K562 (cell line): ENCODE measurements at regions not wholly inside any gene's neighbourhood (a gene's known extent, or its start where the extent isn't known, plus 50 kb on each side); places are given as distances from the start of the nearest gene placed in this dataset.

Experiments used
- ATAC-seq: fragments of 200-7000 bp; cut with Tn5 transposase; 3 replicates; pipeline ENCODE4 v1.9.1; 2020; ENCODE audit warnings: moderate library complexity
- BruUV-seq: library from RNA; stranded (reverse); fragments of 400-500 nt; replicated peaks from 2 replicates; lab custom pipeline; 2021; lab: Mats Ljungman, UMichigan
- CTCF ChIA-PET: fragments of 300-600 bp; formaldehyde crosslinking; extraction: SDS; loops from one replicate; lab custom pipeline; 2021; ENCODE audit warnings: low intra/inter-chr PET ratio; lab: Yijun Ruan, JAX
- POLR2A ChIA-PET: fragments of 300-600, 350-650 bp; sonication (Branson Sonifier 250); formaldehyde crosslinking; extraction: SDS; loops from one replicate; lab custom pipeline; 2021; ENCODE audit warnings: antibody characterized with exemption, inconsistent platforms; lab: Yijun Ruan, JAX
- DNase-seq, 4 experiments: peaks; one replicate each; pipeline versions ENCODE4 v3.0.0 to v3.0.0-alpha.2; 2011 to 2018; ENCODE audit warnings: low spot score in 3 of 4, mixed read lengths in 3 of 4; ENCODE audit errors: extremely low read depth in 1 of 4
- FAIRE-seq: peaks from 2 replicates; lab custom pipeline; 2011; peaks lifted over from hg19 to GRCh38; lab: Jason Lieb, UNC
- H2AFZ ChIP-seq: 2 replicates; pipeline ENCODE4 v1.6.0; 2011; ENCODE audit warnings: low read depth, low read length, control low read depth, inconsistent platforms
- H3K27ac ChIP-seq: fragments of 200-600 bp; 3 replicates; pipeline ENCODE4 v1.8.0; 2011; ENCODE audit warnings: low read depth, mild to moderate bottlenecking, control low read depth, inconsistent platforms, low read length, moderate library complexity, mixed read lengths; ENCODE audit errors: extremely low read depth
- H3K27me3 ChIP-seq, 2 experiments: fragments of 300-600 bp in 1 of 2; 2 replicates in 1 of 2; 3 replicates in 1 of 2; pipeline versions ENCODE4 v1.6.0 to v1.8.0; 2011; ENCODE audit warnings: inconsistent platforms in 2 of 2, low read length in 2 of 2, mild to moderate bottlenecking in 1 of 2, mixed read lengths in 1 of 2, moderate library complexity in 1 of 2; ENCODE audit not compliant: control insufficient read depth in 2 of 2, insufficient read depth in 2 of 2
- H3K36me3 ChIP-seq: fragments of 300-600 bp; 3 replicates; pipeline ENCODE4 v1.8.0; 2011; ENCODE audit warnings: mild to moderate bottlenecking, low read length, inconsistent platforms; ENCODE audit not compliant: control insufficient read depth, insufficient read depth
- H3K4me1 ChIP-seq, 2 experiments: fragments of 200-600 bp in 1 of 2; replicated peaks in 1 of 2; 2 replicates in 1 of 2; 3 replicates in 1 of 2; pipeline versions ENCODE4 v1.5.1 to v1.8.0; 2011; ENCODE audit warnings: inconsistent platforms in 2 of 2, low read length in 2 of 2, mild to moderate bottlenecking in 1 of 2, mixed read lengths in 1 of 2, moderate library complexity in 1 of 2; ENCODE audit not compliant: control insufficient read depth in 2 of 2, insufficient read depth in 2 of 2
- H3K4me2 ChIP-seq: 2 replicates; pipeline ENCODE4 v1.6.1; 2011; ENCODE audit warnings: low read length, control low read depth, inconsistent platforms, mixed read lengths; ENCODE audit not compliant: insufficient read depth
- H3K4me3 ChIP-seq: fragments of 200-600 bp; sonication (generic), shearing (Covaris generic); 2 replicates; pipeline ENCODE4 v1.5.1; 2016; ENCODE audit warnings: control low read depth, inconsistent platforms
- H3K79me2 ChIP-seq: fragments of 200-600 bp; 3 replicates; pipeline ENCODE4 v1.8.0; 2011; ENCODE audit warnings: low read length, inconsistent platforms; ENCODE audit not compliant: control insufficient read depth, insufficient read depth
- H3K9ac ChIP-seq, 2 experiments: 2 replicates each; pipeline versions ENCODE4 v1.6.0 to v1.6.1; 2011; ENCODE audit warnings: low read depth in 2 of 2, low read length in 2 of 2, control low read depth in 1 of 2, inconsistent platforms in 1 of 2, mild to moderate bottlenecking in 1 of 2, mixed read lengths in 1 of 2; ENCODE audit not compliant: insufficient read depth in 1 of 2
- H3K9me1 ChIP-seq: one replicate; pipeline ENCODE4 v1.6.0; 2011; ENCODE audit warnings: inconsistent platforms, mild to moderate bottlenecking, low read length, moderate library complexity; ENCODE audit not compliant: control insufficient read depth, insufficient read depth
- H3K9me3 ChIP-seq: replicated peaks from 2 replicates; pipeline ENCODE4 v1.5.1; 2011; ENCODE audit warnings: low read depth, low read length, inconsistent platforms; ENCODE audit not compliant: control insufficient read depth, insufficient read depth
- H4K20me1 ChIP-seq: replicated peaks from 2 replicates; pipeline ENCODE4 v1.6.1; 2011; ENCODE audit warnings: low read length, inconsistent platforms, mixed read lengths; ENCODE audit not compliant: control insufficient read depth, insufficient read depth
- ARNT ChIP-seq, 2 experiments: fragments of 450-650 bp; IDR thresholded peaks; 2 replicates each; pipeline ENCODE4 v1.6.1; 2016; ENCODE audit warnings: mild to moderate bottlenecking in 1 of 2
- DACH1 ChIP-seq: fragments of 450-650 bp; IDR thresholded peaks from 2 replicates; pipeline ENCODE4 v1.6.1; 2018; ENCODE audit not compliant: partially characterized antibody
- FOS ChIP-seq: IDR thresholded peaks from 3 replicates; pipeline ENCODE4 v1.6.1; 2011; ENCODE audit not compliant: insufficient read length; ENCODE audit errors: extremely low read depth
- ILF3 ChIP-seq: fragments of 450-650 bp; IDR thresholded peaks from 2 replicates; pipeline ENCODE4 v1.6.1; 2018; ENCODE audit warnings: antibody characterized with exemption, mild to moderate bottlenecking, moderate library complexity, borderline replicate concordance
- KAT7 ChIP-seq: sonication (generic); formaldehyde crosslinking; IDR thresholded peaks from 2 replicates; pipeline ENCODE4 v1.8.0; 2022; ENCODE audit warnings: missing genetic modification reagents, mild to moderate bottlenecking, borderline replicate concordance
- NCOA6 ChIP-seq: fragments of 450-650 bp; IDR thresholded peaks from 2 replicates; pipeline ENCODE4 v1.6.1; 2017; ENCODE audit warnings: mild to moderate bottlenecking
- XRCC3 ChIP-seq: fragments of 450-650 bp; IDR thresholded peaks from 2 replicates; pipeline ENCODE4 v1.6.1; 2017; ENCODE audit warnings: mild to moderate bottlenecking, moderate library complexity
- ZNF175 ChIP-seq: fragments of 200-800 bp; sonication (Bioruptor generic); IDR thresholded peaks from 2 replicates; pipeline ENCODE4 v1.6.1; 2016; ENCODE audit warnings: low read depth, mild to moderate bottlenecking, missing genetic modification characterization, missing compliant biosample characterization
- ZNF217 ChIP-seq: sonication (generic); formaldehyde crosslinking; IDR thresholded peaks from 2 replicates; pipeline ENCODE4 v1.8.0; 2022; ENCODE audit warnings: mild to moderate bottlenecking, missing genetic modification reagents
- ZNF780A ChIP-seq: fragments of 250-450 bp; sonication (Bioruptor Pico); IDR thresholded peaks from 2 replicates; pipeline ENCODE4 v1.5.0; 2021; ENCODE audit warnings: mild to moderate bottlenecking
- WGBS: fragments of 100-300 bp; shearing (Covaris generic); methylation state at CpG from one replicate; pipeline ENCODE4 v1.1.6; 2016; ENCODE audit warnings: low coverage, mixed read lengths; ENCODE audit not compliant: insufficient coverage; ENCODE audit errors: missing lambda C conversion rate; 5-methylcytosine and 5-hydroxymethylcytosine counted together
- in situ Hi-C: fragments of 300-500 bp; cut with MboI; formaldehyde crosslinking; loops from 4 replicates; pipeline ENCODE4 v1.15.0; 2018; ENCODE audit warnings: inconsistent platforms, mixed read lengths
- intact Hi-C: fragments of 100-400 bp; cut with micrococcal nuclease; formaldehyde crosslinking; loops from 2 replicates; pipeline ENCODE4 v1.14.2; 2022
- TF ChIP-seq, protein P1 (sequence below): IDR thresholded peaks from 2 replicates; pipeline ENCODE4 v1.6.1; 2016; ENCODE audit warnings: missing genetic modification characterization, missing compliant biosample characterization
- TF ChIP-seq, protein P2 (sequence below), 2 experiments: fragments of 150-350 bp in 1 of 2; IDR thresholded peaks; 2 replicates each; pipeline ENCODE4 v1.6.1; 2012 to 2016; ENCODE audit warnings: low read depth in 2 of 2, low read length in 2 of 2, mild to moderate bottlenecking in 1 of 2, moderate library complexity in 1 of 2

DNA sequence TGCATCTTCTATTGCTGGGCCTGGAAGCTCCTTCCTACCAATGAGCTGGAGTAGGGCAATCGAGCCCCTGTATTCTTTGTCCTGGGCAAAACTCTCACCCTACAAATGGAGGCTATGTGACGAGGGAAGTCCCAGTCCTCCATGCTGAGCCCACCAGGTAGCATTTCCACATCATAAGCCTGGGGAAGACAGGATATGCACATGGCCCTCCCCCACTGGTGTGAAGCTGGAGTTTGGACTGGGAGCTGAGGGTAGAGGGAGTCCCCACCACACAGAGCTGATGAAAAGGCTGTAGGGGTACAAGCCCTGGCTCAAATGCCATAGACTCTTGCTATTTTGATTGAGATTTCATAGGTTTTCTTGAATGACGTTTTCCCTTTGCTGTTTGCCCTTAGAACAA lies 99.5 kb upstream of the FOXC1 start:
- DNase-seq (no peak), ATAC-seq (no peak), FAIRE-seq (no peak)
- no peak overlapping the region for H3K4me2 ChIP-seq
- ChIA-PET POLR2A (no interaction called here), CTCF (no interaction called here)
- no peaks in the 10 kb centered on the region for H3K9me1 ChIP-seq
- in situ Hi-C loops (no loop called here), intact Hi-C loops (no loop called here)
- H2AFZ ChIP-seq, result no peak overlapping the region
- H3K4me3 ChIP-seq, result no peak overlapping the region
- no peak overlapping the region for H3K27ac ChIP-seq
- TF ChIP-seq, protein P1, sequence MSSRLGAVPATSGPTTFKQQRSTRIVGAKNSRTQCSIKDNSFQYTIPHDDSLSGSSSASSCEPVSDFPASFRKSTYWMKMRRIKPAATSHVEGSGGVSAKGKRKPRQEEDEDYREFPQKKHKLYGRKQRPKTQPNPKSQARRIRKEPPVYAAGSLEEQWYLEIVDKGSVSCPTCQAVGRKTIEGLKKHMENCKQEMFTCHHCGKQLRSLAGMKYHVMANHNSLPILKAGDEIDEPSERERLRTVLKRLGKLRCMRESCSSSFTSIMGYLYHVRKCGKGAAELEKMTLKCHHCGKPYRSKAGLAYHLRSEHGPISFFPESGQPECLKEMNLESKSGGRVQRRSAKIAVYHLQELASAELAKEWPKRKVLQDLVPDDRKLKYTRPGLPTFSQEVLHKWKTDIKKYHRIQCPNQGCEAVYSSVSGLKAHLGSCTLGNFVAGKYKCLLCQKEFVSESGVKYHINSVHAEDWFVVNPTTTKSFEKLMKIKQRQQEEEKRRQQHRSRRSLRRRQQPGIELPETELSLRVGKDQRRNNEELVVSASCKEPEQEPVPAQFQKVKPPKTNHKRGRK (tag), result no peak
- no peaks in the 10 kb centered on the region for H3K9me3 ChIP-seq
- H3K4me1 ChIP-seq, result peaks cover 0 to 3% of the 10 kb centered on the region in 2 experiments; a peak in 2 of 5 replicates
- H3K36me3 ChIP-seq, result no peaks in the 10 kb centered on the region
- no TSS peak for BruUV-seq
- H3K9ac ChIP-seq, result no peak overlapping the region
- WGBS, result 0% methylated on average over 3 of the region's 3 CpGs
- no peaks in the 10 kb centered on the region for H3K79me2 ChIP-seq
- no peaks in the 10 kb centered on the region for H4K20me1 ChIP-seq
- H3K27me3 ChIP-seq, result peaks cover 5 to 29% of the 10 kb centered on the region in 2 experiments; a peak in 4 of 5 replicates

DNA sequence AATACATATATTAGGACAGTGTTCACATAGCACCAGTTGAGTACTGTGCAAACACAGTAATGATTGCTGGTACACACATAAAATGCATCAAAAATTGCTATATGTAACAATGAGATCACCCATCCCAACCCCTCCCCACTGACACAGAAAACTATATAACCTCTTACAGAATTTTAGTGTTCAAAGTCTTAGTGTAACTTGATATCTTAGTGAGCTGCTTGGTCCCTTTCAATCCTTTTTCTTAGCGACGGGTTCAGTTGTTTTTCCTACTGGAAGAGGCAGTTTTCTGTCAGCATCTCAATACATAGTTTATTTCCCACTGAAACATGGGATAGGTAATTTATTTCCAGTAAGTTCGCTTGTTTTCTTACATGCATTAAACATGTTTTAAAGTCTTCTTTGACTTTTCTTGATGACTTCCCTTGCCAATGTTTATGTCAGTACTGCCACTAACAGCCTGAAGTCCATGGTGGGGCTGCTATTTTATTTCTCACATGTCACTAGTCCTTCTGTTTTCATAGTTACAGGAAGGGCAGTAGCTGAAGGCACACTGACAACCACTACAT lies 96.4 kb upstream of the FOXC1 start:
- Histone ChIP-seq H3K36me3 (no peaks in the 10 kb centered on the region), H3K27ac (no peak overlapping the region), H3K9me1 (no peaks in the 10 kb centered on the region), H2AFZ (no peak overlapping the region), H3K4me1 (peaks cover 0 to 7% of the 10 kb centered on the region in 2 experiments; a peak in 2 of 5 replicates), H3K79me2 (no peaks in the 10 kb centered on the region), H3K4me2 (no peak overlapping the region), H3K27me3 (peaks cover 0 to 33% of the 10 kb centered on the region in 2 experiments; a peak in 4 of 5 replicates), H3K4me3 (no peak overlapping the region), H3K9me3 (no peaks in the 10 kb centered on the region), H4K20me1 (no peaks in the 10 kb centered on the region), H3K9ac (no peak overlapping the region)
- ChIA-PET CTCF (no interaction called here), POLR2A (no interaction called here)
- intact Hi-C loops (no loop called here), in situ Hi-C loops (no loop called here)
- no TSS peak for BruUV-seq
- FAIRE-seq, result no peak
- no peak for ATAC-seq
- WGBS, result 1% methylated on average over 3 of the region's 3 CpGs
- DNase-seq, result no peak
- TF ChIP-seq, protein P2, sequence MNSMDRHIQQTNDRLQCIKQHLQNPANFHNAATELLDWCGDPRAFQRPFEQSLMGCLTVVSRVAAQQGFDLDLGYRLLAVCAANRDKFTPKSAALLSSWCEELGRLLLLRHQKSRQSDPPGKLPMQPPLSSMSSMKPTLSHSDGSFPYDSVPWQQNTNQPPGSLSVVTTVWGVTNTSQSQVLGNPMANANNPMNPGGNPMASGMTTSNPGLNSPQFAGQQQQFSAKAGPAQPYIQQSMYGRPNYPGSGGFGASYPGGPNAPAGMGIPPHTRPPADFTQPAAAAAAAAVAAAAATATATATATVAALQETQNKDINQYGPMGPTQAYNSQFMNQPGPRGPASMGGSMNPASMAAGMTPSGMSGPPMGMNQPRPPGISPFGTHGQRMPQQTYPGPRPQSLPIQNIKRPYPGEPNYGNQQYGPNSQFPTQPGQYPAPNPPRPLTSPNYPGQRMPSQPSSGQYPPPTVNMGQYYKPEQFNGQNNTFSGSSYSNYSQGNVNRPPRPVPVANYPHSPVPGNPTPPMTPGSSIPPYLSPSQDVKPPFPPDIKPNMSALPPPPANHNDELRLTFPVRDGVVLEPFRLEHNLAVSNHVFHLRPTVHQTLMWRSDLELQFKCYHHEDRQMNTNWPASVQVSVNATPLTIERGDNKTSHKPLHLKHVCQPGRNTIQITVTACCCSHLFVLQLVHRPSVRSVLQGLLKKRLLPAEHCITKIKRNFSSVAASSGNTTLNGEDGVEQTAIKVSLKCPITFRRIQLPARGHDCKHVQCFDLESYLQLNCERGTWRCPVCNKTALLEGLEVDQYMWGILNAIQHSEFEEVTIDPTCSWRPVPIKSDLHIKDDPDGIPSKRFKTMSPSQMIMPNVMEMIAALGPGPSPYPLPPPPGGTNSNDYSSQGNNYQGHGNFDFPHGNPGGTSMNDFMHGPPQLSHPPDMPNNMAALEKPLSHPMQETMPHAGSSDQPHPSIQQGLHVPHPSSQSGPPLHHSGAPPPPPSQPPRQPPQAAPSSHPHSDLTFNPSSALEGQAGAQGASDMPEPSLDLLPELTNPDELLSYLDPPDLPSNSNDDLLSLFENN (IDR thresholded peaks at IDR 0.05; ENCODE audit: low read depth in 2 of 2, low read length in 2 of 2), result no peak
- TF ChIP-seq ZNF175 (CRISPR knock-in tag) (no peak), XRCC3 (no peak), KAT7 (CRISPR knock-in tag) (no peak), DACH1 (no peak), ARNT (IDR thresholded peaks at IDR 0.05) (no peak), ILF3 (no peak), FOS (no peak), ZNF780A (CRISPR knock-in tag) (no peak), ZNF217 (CRISPR knock-in tag) (no peak), NCOA6 (no peak)
